ENCODE measurements at regions not wholly inside any gene's neighbourhood (a gene's known extent, or its start where the extent isn't known, plus 50 kb on each side); places are given as distances from the start of the nearest gene placed in this dataset.

- no TSS peak for BruUV-seq (replicated peaks)
- TF ChIP-seq CTCF (IDR thresholded peaks at IDR 0.05; ENCODE audit: unreplicated experiment) = no peak
- no peaks in the 10 kb centered on the region for H3K36me3 Mint-ChIP-seq (ENCODE audit: insufficient read depth, unreplicated experiment)
- DNase-seq = no peak
- H3K27me3 Mint-ChIP-seq (ENCODE audit: unreplicated experiment) = no peaks in the 10 kb centered on the region
- intact Hi-C loops (cut with micrococcal nuclease; ENCODE audit: unreplicated experiment) = no loop called here
- H3K4me3 Mint-ChIP-seq (ENCODE audit: low read depth, unreplicated experiment) = no peak overlapping the region
- H3K4me1 Mint-ChIP-seq (ENCODE audit: low read depth, unreplicated experiment) = no peaks in the 10 kb centered on the region
- H3K9me3 Mint-ChIP-seq (ENCODE audit: low read depth, unreplicated experiment) = peaks cover 24% of the 10 kb centered on the region
- H3K27ac Mint-ChIP-seq (ENCODE audit: unreplicated experiment) = no peak overlapping the region
- CTCF ChIA-PET = no interaction called here
Measured at GRCh38 chr12:127567531-127567930, 699.4 kb upstream of the TMEM132C start.

GRCh38 chr12:127570387-127570786, 696.6 kb upstream of the TMEM132C start:
- TF ChIP-seq CTCF (IDR thresholded peaks at IDR 0.05; ENCODE audit: unreplicated experiment) = no peak
- no peak overlapping the region for H3K27ac Mint-ChIP-seq (ENCODE audit: unreplicated experiment)
- peaks cover 30% of the 10 kb centered on the region for H3K9me3 Mint-ChIP-seq (ENCODE audit: low read depth, unreplicated experiment)
- no peak overlapping the region for H3K4me3 Mint-ChIP-seq (ENCODE audit: low read depth, unreplicated experiment)
- intact Hi-C loops (cut with micrococcal nuclease; ENCODE audit: unreplicated experiment) = no loop called here
- no peaks in the 10 kb centered on the region for H3K27me3 Mint-ChIP-seq (ENCODE audit: unreplicated experiment)
- no peaks in the 10 kb centered on the region for H3K4me1 Mint-ChIP-seq (ENCODE audit: low read depth, unreplicated experiment)
- no TSS peak for BruUV-seq (replicated peaks)
- DNase-seq = no peak
- CTCF ChIA-PET = no interaction called here
- no peaks in the 10 kb centered on the region for H3K36me3 Mint-ChIP-seq (ENCODE audit: insufficient read depth, unreplicated experiment)

- Mint-ChIP-seq H3K4me1 (ENCODE audit: low read depth, unreplicated experiment) (no peaks in the 10 kb centered on the region), H3K27ac (ENCODE audit: unreplicated experiment) (no peak overlapping the region), H3K9me3 (ENCODE audit: low read depth, unreplicated experiment) (peaks cover 31% of the 10 kb centered on the region), H3K36me3 (ENCODE audit: insufficient read depth, unreplicated experiment) (no peaks in the 10 kb centered on the region), H3K27me3 (ENCODE audit: unreplicated experiment) (no peaks in the 10 kb centered on the region), H3K4me3 (ENCODE audit: low read depth, unreplicated experiment) (no peak overlapping the region)
- intact Hi-C loops (cut with micrococcal nuclease; ENCODE audit: unreplicated experiment) = no loop called here
- BruUV-seq (replicated peaks) = no TSS peak
- no peak for TF ChIP-seq CTCF (IDR thresholded peaks at IDR 0.05; ENCODE audit: unreplicated experiment)
- CTCF ChIA-PET = no interaction called here
- DNase-seq = no peak
Measured at GRCh38 chr12:127570793-127571360, 696.1 kb upstream of the TMEM132C start.

GRCh38 chr12:127571578-127571977, 695.4 kb upstream of the TMEM132C start:
- BruUV-seq (replicated peaks) = no TSS peak
- Mint-ChIP-seq H3K27ac (ENCODE audit: unreplicated experiment) (no peak overlapping the region), H3K36me3 (ENCODE audit: insufficient read depth, unreplicated experiment) (no peaks in the 10 kb centered on the region), H3K9me3 (ENCODE audit: low read depth, unreplicated experiment) (peaks cover 31% of the 10 kb centered on the region), H3K4me3 (ENCODE audit: low read depth, unreplicated experiment) (no peak overlapping the region), H3K27me3 (ENCODE audit: unreplicated experiment) (no peaks in the 10 kb centered on the region), H3K4me1 (ENCODE audit: low read depth, unreplicated experiment) (no peaks in the 10 kb centered on the region)
- intact Hi-C loops (cut with micrococcal nuclease; ENCODE audit: unreplicated experiment) = no loop called here
- TF ChIP-seq CTCF (IDR thresholded peaks at IDR 0.05; ENCODE audit: unreplicated experiment) = no peak
- DNase-seq = no peak
- CTCF ChIA-PET = no interaction called here
